ENCODE measurements at regions not wholly inside any gene's neighbourhood (a gene's known extent, or its start where the extent isn't known, plus 50 kb on each side); places are given as distances from the start of the nearest gene placed in this dataset.

DNA sequence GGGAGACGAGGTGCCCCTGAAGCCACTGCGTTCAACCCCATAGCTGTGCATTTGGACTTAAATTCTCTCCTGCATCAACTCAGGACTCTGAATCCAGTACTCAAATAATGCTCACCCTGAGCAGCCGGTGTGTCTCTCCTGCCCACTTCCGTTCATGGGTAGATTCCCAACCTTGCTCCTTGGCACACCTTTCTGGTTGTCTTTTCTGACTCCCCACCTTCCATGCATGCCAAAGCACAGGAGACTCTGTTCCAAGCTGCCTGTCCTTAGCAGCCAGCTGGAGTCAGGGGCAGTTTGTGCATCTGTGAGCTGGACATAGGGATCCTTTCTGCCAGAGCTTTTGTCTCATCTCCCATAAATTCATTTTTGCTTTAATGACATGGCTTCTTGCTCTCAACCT, 1242.5 kb downstream of the TBC1D22A start:
- Histone ChIP-seq H3K27ac (ENCODE audit: low read depth, low read length) (no peak overlapping the region), H3K9ac (ENCODE audit: low read length) (no peak overlapping the region), H3K4me3 (ENCODE audit: low read depth in 1 of 2, low read length in 2 of 2) (no peak overlapping the region), H3K27me3 (ENCODE audit: control insufficient read depth in 1 of 2, insufficient read depth in 2 of 2, low read length in 2 of 2) (no peaks in the 10 kb centered on the region), H3K9me3 (ENCODE audit: low read length) (no peaks in the 10 kb centered on the region), H3K4me1 (ENCODE audit: insufficient read depth, low read length) (no peaks in the 10 kb centered on the region), H3K36me3 (ENCODE audit: insufficient read depth, low read length) (no peaks in the 10 kb centered on the region)

GRCh38 chr22:48004038-48004437, 1241.6 kb downstream of the TBC1D22A start:
- Histone ChIP-seq H3K9me3 (ENCODE audit: low read length) (no peaks in the 10 kb centered on the region), H3K4me1 (ENCODE audit: insufficient read depth, low read length) (no peaks in the 10 kb centered on the region), H3K27me3 (ENCODE audit: control insufficient read depth in 1 of 2, insufficient read depth in 2 of 2, low read length in 2 of 2) (no peaks in the 10 kb centered on the region)

GRCh38 chr22:48001101-48001500, 1238.7 kb downstream of the TBC1D22A start:
- H3K27ac ChIP-seq (ENCODE audit: low read depth, low read length): no peak overlapping the region
- no peak overlapping the region for H3K9ac ChIP-seq (ENCODE audit: low read length)
- no peak overlapping the region for H3K4me3 ChIP-seq (ENCODE audit: low read depth in 1 of 2, low read length in 2 of 2)
- no peaks in the 10 kb centered on the region for H3K4me1 ChIP-seq (ENCODE audit: insufficient read depth, low read length)
- no peaks in the 10 kb centered on the region for H3K27me3 ChIP-seq (ENCODE audit: control insufficient read depth in 1 of 2, insufficient read depth in 2 of 2, low read length in 2 of 2)
- H3K9me3 ChIP-seq (ENCODE audit: low read length): no peaks in the 10 kb centered on the region
- no peaks in the 10 kb centered on the region for H3K36me3 ChIP-seq (ENCODE audit: insufficient read depth, low read length)

More at GRCh38 chr22:48004038-48004437, 1241.6 kb downstream of the TBC1D22A start:
- no peak overlapping the region for H3K4me3 ChIP-seq (ENCODE audit: low read depth in 1 of 2, low read length in 2 of 2)
- no peak overlapping the region for H3K27ac ChIP-seq (ENCODE audit: low read depth, low read length)
- H3K9ac ChIP-seq (ENCODE audit: low read length): no peak overlapping the region
- H3K36me3 ChIP-seq (ENCODE audit: insufficient read depth, low read length): no peaks in the 10 kb centered on the region

- no peaks in the 10 kb centered on the region for H3K9me3 ChIP-seq (ENCODE audit: low read length)
- no peaks in the 10 kb centered on the region for H3K27me3 ChIP-seq (ENCODE audit: control insufficient read depth in 1 of 2, insufficient read depth in 2 of 2, low read length in 2 of 2)
- no peaks in the 10 kb centered on the region for H3K4me1 ChIP-seq (ENCODE audit: insufficient read depth, low read length)
- H3K27ac ChIP-seq (ENCODE audit: low read depth, low read length): no peak overlapping the region
- H3K4me3 ChIP-seq (ENCODE audit: low read depth in 1 of 2, low read length in 2 of 2): no peak overlapping the region
- no peaks in the 10 kb centered on the region for H3K36me3 ChIP-seq (ENCODE audit: insufficient read depth, low read length)
- no peak overlapping the region for H3K9ac ChIP-seq (ENCODE audit: low read length)
These were observed 1235.2 kb downstream of the TBC1D22A start for GRCh38 chr22:47997612-47998011.

DNA sequence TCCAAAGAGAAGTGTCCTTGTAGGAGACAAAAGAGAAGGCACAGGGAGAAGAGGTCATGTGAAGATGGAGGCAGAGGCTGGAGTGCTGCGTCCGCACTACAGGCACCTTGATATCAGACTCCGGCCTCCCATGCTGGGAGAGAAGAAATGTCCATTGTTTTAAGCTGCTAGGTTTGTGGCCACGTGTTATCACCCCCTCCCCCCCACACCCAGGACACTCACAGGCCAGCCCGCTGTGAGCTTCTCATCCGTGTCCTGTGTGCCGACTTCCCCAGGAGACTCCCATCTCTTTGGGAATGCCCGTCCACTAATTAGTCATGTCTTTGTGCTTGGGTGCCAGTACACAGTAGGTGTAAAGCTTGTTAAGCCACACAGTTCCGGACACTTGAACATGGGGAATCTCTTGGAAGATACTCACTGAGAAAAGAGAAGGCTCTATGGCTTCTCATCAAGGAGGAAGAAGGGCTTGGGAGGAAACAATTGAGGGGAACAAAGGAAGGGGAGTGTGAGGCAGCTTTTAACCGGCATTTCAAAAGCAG, 1234.7 kb downstream of the TBC1D22A start:
- Histone ChIP-seq H3K4me3 (ENCODE audit: low read depth in 1 of 2, low read length in 2 of 2) (no peak overlapping the region), H3K36me3 (ENCODE audit: insufficient read depth, low read length) (no peaks in the 10 kb centered on the region), H3K27ac (ENCODE audit: low read depth, low read length) (no peak overlapping the region), H3K9ac (ENCODE audit: low read length) (no peak overlapping the region), H3K27me3 (ENCODE audit: control insufficient read depth in 1 of 2, insufficient read depth in 2 of 2, low read length in 2 of 2) (no peaks in the 10 kb centered on the region), H3K9me3 (ENCODE audit: low read length) (no peaks in the 10 kb centered on the region), H3K4me1 (ENCODE audit: insufficient read depth, low read length) (no peaks in the 10 kb centered on the region)

- Histone ChIP-seq H3K4me3 (ENCODE audit: low read depth in 1 of 2, low read length in 2 of 2) (no peak overlapping the region), H3K9me3 (ENCODE audit: low read length) (no peaks in the 10 kb centered on the region), H3K4me1 (ENCODE audit: insufficient read depth, low read length) (no peaks in the 10 kb centered on the region), H3K27ac (ENCODE audit: low read depth, low read length) (no peak overlapping the region), H3K9ac (ENCODE audit: low read length) (no peak overlapping the region), H3K36me3 (ENCODE audit: insufficient read depth, low read length) (no peaks in the 10 kb centered on the region), H3K27me3 (ENCODE audit: control insufficient read depth in 1 of 2, insufficient read depth in 2 of 2, low read length in 2 of 2) (no peaks in the 10 kb centered on the region)
These were observed 1234.0 kb downstream of the TBC1D22A start for GRCh38 chr22:47996446-47996857.

DNA sequence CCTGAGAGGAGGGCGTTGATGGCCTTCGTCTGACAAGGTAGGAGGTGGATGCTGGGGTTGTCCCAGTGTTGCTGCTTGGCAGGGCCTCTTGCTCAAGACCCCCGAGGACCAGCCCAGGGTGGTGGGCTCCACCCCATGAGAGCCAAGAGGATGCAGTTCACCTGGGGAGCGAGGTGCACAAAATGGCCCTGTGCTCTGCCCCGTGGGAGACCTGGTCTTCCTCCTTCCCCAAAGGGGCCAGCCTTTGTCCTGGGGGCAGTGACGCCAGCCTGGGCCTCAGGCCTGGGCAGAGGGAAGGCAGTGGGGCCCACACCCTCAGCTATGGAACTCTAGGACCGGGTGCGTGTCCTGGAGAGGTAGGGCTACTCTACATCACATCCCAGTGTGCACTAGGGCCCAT, 1233.3 kb downstream of the TBC1D22A start:
- H3K9me3 ChIP-seq (ENCODE audit: low read length): no peaks in the 10 kb centered on the region
- no peaks in the 10 kb centered on the region for H3K27me3 ChIP-seq (ENCODE audit: control insufficient read depth in 1 of 2, insufficient read depth in 2 of 2, low read length in 2 of 2)
- H3K9ac ChIP-seq (ENCODE audit: low read length): no peak overlapping the region
- H3K27ac ChIP-seq (ENCODE audit: low read depth, low read length): no peak overlapping the region
- no peaks in the 10 kb centered on the region for H3K36me3 ChIP-seq (ENCODE audit: insufficient read depth, low read length)
- H3K4me3 ChIP-seq (ENCODE audit: low read depth in 1 of 2, low read length in 2 of 2): no peak overlapping the region
- no peaks in the 10 kb centered on the region for H3K4me1 ChIP-seq (ENCODE audit: insufficient read depth, low read length)

GRCh38 chr22:47995264-47995627, 1232.8 kb downstream of the TBC1D22A start:
- Histone ChIP-seq H3K9ac (ENCODE audit: low read length) (no peak overlapping the region), H3K27ac (ENCODE audit: low read depth, low read length) (no peak overlapping the region), H3K36me3 (ENCODE audit: insufficient read depth, low read length) (no peaks in the 10 kb centered on the region), H3K4me3 (ENCODE audit: low read depth in 1 of 2, low read length in 2 of 2) (no peak overlapping the region), H3K9me3 (ENCODE audit: low read length) (no peaks in the 10 kb centered on the region), H3K4me1 (ENCODE audit: insufficient read depth, low read length) (no peaks in the 10 kb centered on the region), H3K27me3 (ENCODE audit: control insufficient read depth in 1 of 2, insufficient read depth in 2 of 2, low read length in 2 of 2) (no peaks in the 10 kb centered on the region)

GRCh38 chr22:47994601-47995263, 1232.3 kb downstream of the TBC1D22A start:
- Histone ChIP-seq H3K4me1 (ENCODE audit: insufficient read depth, low read length) (no peaks in the 10 kb centered on the region), H3K9me3 (ENCODE audit: low read length) (no peaks in the 10 kb centered on the region), H3K27me3 (ENCODE audit: control insufficient read depth in 1 of 2, insufficient read depth in 2 of 2, low read length in 2 of 2) (no peaks in the 10 kb centered on the region), H3K36me3 (ENCODE audit: insufficient read depth, low read length) (no peaks in the 10 kb centered on the region), H3K9ac (ENCODE audit: low read length) (no peak overlapping the region), H3K4me3 (ENCODE audit: low read depth in 1 of 2, low read length in 2 of 2) (no peak overlapping the region), H3K27ac (ENCODE audit: low read depth, low read length) (no peak overlapping the region)

DNA sequence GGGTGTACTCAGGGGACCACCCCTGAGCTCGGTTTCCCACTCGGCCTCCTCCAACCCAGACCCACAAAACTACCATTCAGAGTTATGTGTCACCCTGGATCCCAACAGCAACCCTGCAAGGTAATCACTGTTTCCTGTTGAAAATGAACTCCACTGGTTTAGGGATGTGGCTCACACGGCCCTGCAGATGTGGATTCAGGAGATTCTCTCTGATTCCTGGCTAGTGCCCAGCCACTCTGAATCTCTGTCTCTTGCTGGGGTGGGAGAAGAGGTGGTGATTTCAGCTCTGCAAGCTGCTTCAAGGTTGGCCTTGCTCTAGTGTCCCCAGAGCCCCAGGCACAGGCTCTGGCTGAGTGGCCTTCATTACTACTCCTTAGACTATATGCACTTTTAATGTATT, 1231.6 kb downstream of the TBC1D22A start:
- H3K27me3 ChIP-seq (ENCODE audit: control insufficient read depth in 1 of 2, insufficient read depth in 2 of 2, low read length in 2 of 2): no peaks in the 10 kb centered on the region
- H3K4me1 ChIP-seq (ENCODE audit: insufficient read depth, low read length): no peaks in the 10 kb centered on the region
- H3K36me3 ChIP-seq (ENCODE audit: insufficient read depth, low read length): no peaks in the 10 kb centered on the region
- no peak overlapping the region for H3K27ac ChIP-seq (ENCODE audit: low read depth, low read length)
- no peak overlapping the region for H3K9ac ChIP-seq (ENCODE audit: low read length)
- no peaks in the 10 kb centered on the region for H3K9me3 ChIP-seq (ENCODE audit: low read length)
- no peak overlapping the region for H3K4me3 ChIP-seq (ENCODE audit: low read depth in 1 of 2, low read length in 2 of 2)

GRCh38 chr22:47990481-47990880, 1228.0 kb downstream of the TBC1D22A start:
- Histone ChIP-seq H3K9me3 (ENCODE audit: low read length) (no peaks in the 10 kb centered on the region), H3K9ac (ENCODE audit: low read length) (no peak overlapping the region), H3K27me3 (ENCODE audit: control insufficient read depth in 1 of 2, insufficient read depth in 2 of 2, low read length in 2 of 2) (no peaks in the 10 kb centered on the region), H3K27ac (ENCODE audit: low read depth, low read length) (no peak overlapping the region), H3K4me1 (ENCODE audit: insufficient read depth, low read length) (no peaks in the 10 kb centered on the region), H3K36me3 (ENCODE audit: insufficient read depth, low read length) (no peaks in the 10 kb centered on the region), H3K4me3 (ENCODE audit: low read depth in 1 of 2, low read length in 2 of 2) (no peak overlapping the region)

DNA sequence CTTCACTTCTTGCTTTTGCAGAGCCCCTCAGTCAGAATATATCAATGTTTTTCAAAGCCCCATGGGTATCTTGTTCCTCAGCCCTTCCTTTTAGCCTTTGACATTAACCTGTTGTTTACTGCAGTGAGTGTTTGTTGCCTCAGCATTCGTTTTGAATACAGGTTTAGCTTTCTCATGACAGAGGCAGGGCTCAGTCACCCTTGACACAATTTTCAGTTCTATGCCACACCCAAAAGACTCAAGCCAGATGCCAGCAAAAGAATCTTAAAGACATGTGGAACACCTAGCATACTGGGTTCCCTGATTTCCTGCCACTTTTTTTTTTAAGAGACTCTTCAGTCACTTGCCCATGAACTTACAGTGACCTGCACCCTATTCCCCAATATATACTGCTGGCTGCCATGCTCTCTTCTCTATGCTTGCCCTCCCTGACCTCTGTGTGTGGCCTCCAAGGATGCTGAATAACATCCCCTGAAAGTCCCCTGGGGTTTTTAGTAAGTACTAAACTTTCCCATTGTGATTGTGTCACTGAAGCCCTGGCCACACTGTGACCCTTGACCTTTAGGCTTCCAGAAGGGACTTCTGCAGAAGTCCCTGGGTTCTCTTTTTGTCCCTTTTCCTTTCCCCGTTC, 1225.5 kb downstream of the TBC1D22A start:
- H3K9me3 ChIP-seq (ENCODE audit: low read length): no peaks in the 10 kb centered on the region
- H3K36me3 ChIP-seq (ENCODE audit: insufficient read depth, low read length): no peaks in the 10 kb centered on the region
- no peaks in the 10 kb centered on the region for H3K27me3 ChIP-seq (ENCODE audit: control insufficient read depth in 1 of 2, insufficient read depth in 2 of 2, low read length in 2 of 2)
- no peaks in the 10 kb centered on the region for H3K4me1 ChIP-seq (ENCODE audit: insufficient read depth, low read length)
- no peak overlapping the region for H3K4me3 ChIP-seq (ENCODE audit: low read depth in 1 of 2, low read length in 2 of 2)
- no peak overlapping the region for H3K9ac ChIP-seq (ENCODE audit: low read length)
- no peak overlapping the region for H3K27ac ChIP-seq (ENCODE audit: low read depth, low read length)
